Glutamatergic neuron (in vitro differentiated cells): ENCODE measurements at regions not wholly inside any gene's neighbourhood (a gene's known extent, or its start where the extent isn't known, plus 50 kb on each side); places are given as distances from the start of the nearest gene placed in this dataset.

Experiments
- DNase-seq: peaks from one replicate; pipeline ENCODE4 v3.0.0; 2022
- H3K27ac Mint-ChIP-seq: one replicate; pipeline ENCODE4 v1.8.0; 2020; ENCODE audit warnings: mild to moderate bottlenecking, mixed read lengths, inconsistent platforms; ENCODE audit not compliant: unreplicated experiment
- H3K27me3 Mint-ChIP-seq: one replicate; pipeline ENCODE4 v1.8.0; 2020; ENCODE audit warnings: mild to moderate bottlenecking, moderate library complexity, mixed read lengths, inconsistent platforms; ENCODE audit not compliant: unreplicated experiment
- H3K36me3 Mint-ChIP-seq: one replicate; pipeline ENCODE4 v1.8.0; 2020; ENCODE audit warnings: mild to moderate bottlenecking, mixed read lengths, inconsistent platforms; ENCODE audit not compliant: unreplicated experiment
- H3K4me1 Mint-ChIP-seq: one replicate; pipeline ENCODE4 v1.8.0; 2020; ENCODE audit warnings: mild to moderate bottlenecking, low read depth, mixed read lengths, inconsistent platforms; ENCODE audit not compliant: unreplicated experiment
- H3K4me3 Mint-ChIP-seq: one replicate; pipeline ENCODE4 v1.8.0; 2020; ENCODE audit warnings: mild to moderate bottlenecking, mixed read lengths, inconsistent platforms; ENCODE audit not compliant: unreplicated experiment
- H3K9me3 Mint-ChIP-seq: one replicate; pipeline ENCODE4 v1.8.0; 2020; ENCODE audit warnings: mild to moderate bottlenecking, moderate library complexity, mixed read lengths, inconsistent platforms; ENCODE audit not compliant: unreplicated experiment
- TF ChIP-seq, protein P1 (sequence below): fragments of 200-600 bp; sonication (generic); IDR thresholded peaks from one replicate; pipeline ENCODE4 v1.5.0; 2021; ENCODE audit not compliant: partially characterized antibody, unreplicated experiment

DNA sequence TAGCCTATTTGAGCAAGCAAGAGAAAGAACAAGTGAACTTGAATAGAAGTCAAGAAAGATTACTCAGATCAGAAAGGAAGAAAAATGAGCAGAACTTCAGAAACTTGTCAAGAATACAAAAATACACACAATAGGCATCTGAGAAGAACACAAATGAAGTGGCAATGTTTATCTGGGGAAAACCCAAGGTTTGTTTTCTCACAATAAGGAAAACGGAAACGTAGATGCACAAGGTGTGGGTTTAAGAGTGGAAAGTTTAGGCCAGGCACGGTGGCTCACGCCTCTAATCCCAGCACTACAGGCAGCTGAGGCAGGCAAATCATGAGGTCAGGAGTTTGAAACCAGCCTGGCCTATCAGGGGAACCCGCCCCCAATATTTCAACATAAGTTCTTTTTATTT is 159.5 kb upstream of the GYPC start:
- Mint-ChIP-seq H3K9me3 (no peaks in the 10 kb centered on the region), H3K27me3 (no peaks in the 10 kb centered on the region), H3K27ac (no peak overlapping the region), H3K4me3 (no peak overlapping the region), H3K36me3 (peaks cover 14% of the 10 kb centered on the region), H3K4me1 (no peaks in the 10 kb centered on the region)
- no peak for DNase-seq
- TF ChIP-seq, protein P1, sequence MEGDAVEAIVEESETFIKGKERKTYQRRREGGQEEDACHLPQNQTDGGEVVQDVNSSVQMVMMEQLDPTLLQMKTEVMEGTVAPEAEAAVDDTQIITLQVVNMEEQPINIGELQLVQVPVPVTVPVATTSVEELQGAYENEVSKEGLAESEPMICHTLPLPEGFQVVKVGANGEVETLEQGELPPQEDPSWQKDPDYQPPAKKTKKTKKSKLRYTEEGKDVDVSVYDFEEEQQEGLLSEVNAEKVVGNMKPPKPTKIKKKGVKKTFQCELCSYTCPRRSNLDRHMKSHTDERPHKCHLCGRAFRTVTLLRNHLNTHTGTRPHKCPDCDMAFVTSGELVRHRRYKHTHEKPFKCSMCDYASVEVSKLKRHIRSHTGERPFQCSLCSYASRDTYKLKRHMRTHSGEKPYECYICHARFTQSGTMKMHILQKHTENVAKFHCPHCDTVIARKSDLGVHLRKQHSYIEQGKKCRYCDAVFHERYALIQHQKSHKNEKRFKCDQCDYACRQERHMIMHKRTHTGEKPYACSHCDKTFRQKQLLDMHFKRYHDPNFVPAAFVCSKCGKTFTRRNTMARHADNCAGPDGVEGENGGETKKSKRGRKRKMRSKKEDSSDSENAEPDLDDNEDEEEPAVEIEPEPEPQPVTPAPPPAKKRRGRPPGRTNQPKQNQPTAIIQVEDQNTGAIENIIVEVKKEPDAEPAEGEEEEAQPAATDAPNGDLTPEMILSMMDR, result no peak

DNA sequence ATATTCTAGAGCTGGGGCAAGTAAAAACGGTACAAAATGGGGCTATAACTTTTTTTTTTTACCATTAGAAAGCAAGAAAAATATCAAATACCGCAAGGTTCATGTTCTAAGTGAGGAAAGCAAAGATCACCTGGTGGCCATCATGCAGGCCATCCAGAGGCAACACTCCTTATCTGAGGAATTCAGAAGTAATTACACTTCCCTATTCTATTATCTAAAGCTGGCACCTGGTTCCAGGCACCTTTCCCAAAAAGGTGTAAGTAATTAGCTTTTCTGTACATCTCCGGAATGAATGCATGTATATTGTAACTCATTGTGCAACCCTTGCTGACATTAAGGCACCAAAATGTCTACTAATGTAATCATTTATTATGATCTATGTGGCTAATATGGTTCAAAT is 152.5 kb upstream of the GYPC start:
- no peaks in the 10 kb centered on the region for H3K36me3 Mint-ChIP-seq
- no peak for DNase-seq
- no peaks in the 10 kb centered on the region for H3K27me3 Mint-ChIP-seq
- TF ChIP-seq, protein P1, result no peak
- no peak overlapping the region for H3K27ac Mint-ChIP-seq
- H3K9me3 Mint-ChIP-seq, result no peaks in the 10 kb centered on the region
- H3K4me1 Mint-ChIP-seq, result no peaks in the 10 kb centered on the region
- H3K4me3 Mint-ChIP-seq, result no peak overlapping the region

DNA sequence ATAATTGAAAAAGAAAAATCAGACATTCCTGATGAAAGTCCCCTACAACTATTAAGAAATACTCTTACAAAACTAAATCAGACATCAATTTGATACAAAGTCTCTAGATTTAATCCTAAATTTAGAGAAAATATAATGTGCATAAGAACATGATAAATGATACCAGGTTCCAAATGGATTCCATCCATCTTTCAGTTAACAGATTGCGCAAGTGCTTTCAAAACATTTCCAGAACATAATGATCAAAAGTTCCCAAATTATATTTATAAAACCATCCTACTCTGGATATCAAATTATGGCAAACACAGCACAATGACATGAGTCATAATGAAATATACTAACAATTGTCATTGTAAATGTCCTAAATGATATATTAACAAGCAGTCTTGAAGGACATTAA is 151.0 kb upstream of the GYPC start:
- Mint-ChIP-seq H3K9me3 (no peaks in the 10 kb centered on the region), H3K4me3 (no peak overlapping the region), H3K27ac (no peak overlapping the region), H3K27me3 (no peaks in the 10 kb centered on the region), H3K4me1 (no peaks in the 10 kb centered on the region), H3K36me3 (no peaks in the 10 kb centered on the region)
- TF ChIP-seq, protein P1, result no peak
- DNase-seq, result no peak

DNA sequence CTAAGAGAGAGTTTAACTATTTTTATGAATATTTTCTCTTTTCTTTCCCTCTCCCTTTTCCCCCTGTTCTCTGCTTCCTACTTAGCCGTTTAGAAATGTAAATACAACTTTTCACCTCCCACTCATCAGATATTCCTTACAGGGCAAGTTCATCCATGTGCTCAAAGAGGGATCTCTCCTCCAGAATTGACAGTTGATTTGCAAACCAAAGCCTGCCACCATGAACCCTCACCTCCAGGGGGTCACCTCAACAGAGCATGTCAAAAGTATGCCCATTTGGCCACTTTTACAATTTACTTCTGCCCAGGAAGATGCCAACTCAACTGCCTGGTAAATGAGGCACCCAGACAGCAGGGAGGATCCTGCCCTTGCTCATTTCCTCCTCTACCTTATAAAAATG is 149.2 kb upstream of the GYPC start:
- Mint-ChIP-seq H3K4me3 (no peak overlapping the region), H3K4me1 (no peaks in the 10 kb centered on the region), H3K36me3 (no peaks in the 10 kb centered on the region), H3K9me3 (no peaks in the 10 kb centered on the region), H3K27me3 (no peaks in the 10 kb centered on the region), H3K27ac (no peak overlapping the region)
- TF ChIP-seq, protein P1, result no peak
- DNase-seq, result no peak

DNA sequence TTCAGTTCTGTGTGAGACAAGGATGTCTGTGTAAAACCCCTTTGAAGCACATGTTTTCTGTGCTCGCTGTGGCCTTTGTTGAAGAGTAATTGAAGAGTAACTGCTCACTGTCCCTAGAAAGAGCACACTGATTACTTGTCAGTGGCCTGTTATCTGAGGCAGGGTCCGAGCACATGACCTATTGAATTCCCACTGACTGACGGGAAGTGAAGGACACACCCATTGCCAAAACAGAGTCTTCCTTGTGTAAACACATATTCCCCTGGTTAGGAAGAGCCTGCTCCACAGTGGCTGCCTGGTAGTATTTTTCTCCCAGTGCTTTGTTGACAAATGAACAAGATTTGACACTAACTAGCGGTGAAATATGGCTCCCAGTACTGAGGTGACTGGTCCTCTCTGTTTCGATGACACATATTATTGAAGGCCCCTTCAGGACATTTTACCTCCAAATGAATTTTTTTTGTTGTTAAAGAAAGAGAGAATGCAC is 148.5 kb upstream of the GYPC start:
- H3K27ac Mint-ChIP-seq, result no peak overlapping the region
- TF ChIP-seq, protein P1, result no peak
- no peak for DNase-seq
- no peaks in the 10 kb centered on the region for H3K27me3 Mint-ChIP-seq
- no peaks in the 10 kb centered on the region for H3K36me3 Mint-ChIP-seq
- no peaks in the 10 kb centered on the region for H3K4me1 Mint-ChIP-seq
- H3K4me3 Mint-ChIP-seq, result no peak overlapping the region
- H3K9me3 Mint-ChIP-seq, result no peaks in the 10 kb centered on the region
